Neural crest cell (in vitro differentiated cells): ENCODE measurements at regions not wholly inside any gene's neighbourhood (a gene's known extent, or its start where the extent isn't known, plus 50 kb on each side); places are given as distances from the start of the nearest gene placed in this dataset.

Source experiments
- DNase-seq: peaks from one replicate; pipeline ENCODE4 v3.0.0; 2021; ENCODE audit warnings: low read depth, mixed read lengths, low spot score
- H3K27ac Mint-ChIP-seq: one replicate; pipeline ENCODE4 v1.8.0; 2021; ENCODE audit warnings: mild to moderate bottlenecking, mixed read lengths; ENCODE audit not compliant: unreplicated experiment
- H3K27me3 Mint-ChIP-seq: 2 replicates; pipeline ENCODE4 v1.8.0; 2021; ENCODE audit warnings: low read depth, mild to moderate bottlenecking, mixed read lengths
- H3K36me3 Mint-ChIP-seq: 2 replicates; pipeline ENCODE4 v1.8.0; 2021; ENCODE audit warnings: low read depth, mild to moderate bottlenecking, mixed read lengths
- H3K4me1 Mint-ChIP-seq: 2 replicates; pipeline ENCODE4 v1.8.0; 2021; ENCODE audit warnings: mixed read lengths
- H3K4me3 Mint-ChIP-seq: one replicate; pipeline ENCODE4 v1.8.0; 2021; ENCODE audit warnings: mild to moderate bottlenecking, mixed read lengths
- H3K9me3 Mint-ChIP-seq: 2 replicates; pipeline ENCODE4 v1.8.0; 2021; ENCODE audit warnings: mixed read lengths
- TF ChIP-seq, protein P1 (sequence below): fragments of 200-600 bp; sonication (generic); conservative IDR thresholded peaks from 2 replicates; pipeline ENCODE4 v1.5.0; 2021; ENCODE audit warnings: antibody characterized with exemption, mild to moderate bottlenecking

- H3K27me3 Mint-ChIP-seq, result no peaks in the 10 kb centered on the region
- TF ChIP-seq, protein P1, sequence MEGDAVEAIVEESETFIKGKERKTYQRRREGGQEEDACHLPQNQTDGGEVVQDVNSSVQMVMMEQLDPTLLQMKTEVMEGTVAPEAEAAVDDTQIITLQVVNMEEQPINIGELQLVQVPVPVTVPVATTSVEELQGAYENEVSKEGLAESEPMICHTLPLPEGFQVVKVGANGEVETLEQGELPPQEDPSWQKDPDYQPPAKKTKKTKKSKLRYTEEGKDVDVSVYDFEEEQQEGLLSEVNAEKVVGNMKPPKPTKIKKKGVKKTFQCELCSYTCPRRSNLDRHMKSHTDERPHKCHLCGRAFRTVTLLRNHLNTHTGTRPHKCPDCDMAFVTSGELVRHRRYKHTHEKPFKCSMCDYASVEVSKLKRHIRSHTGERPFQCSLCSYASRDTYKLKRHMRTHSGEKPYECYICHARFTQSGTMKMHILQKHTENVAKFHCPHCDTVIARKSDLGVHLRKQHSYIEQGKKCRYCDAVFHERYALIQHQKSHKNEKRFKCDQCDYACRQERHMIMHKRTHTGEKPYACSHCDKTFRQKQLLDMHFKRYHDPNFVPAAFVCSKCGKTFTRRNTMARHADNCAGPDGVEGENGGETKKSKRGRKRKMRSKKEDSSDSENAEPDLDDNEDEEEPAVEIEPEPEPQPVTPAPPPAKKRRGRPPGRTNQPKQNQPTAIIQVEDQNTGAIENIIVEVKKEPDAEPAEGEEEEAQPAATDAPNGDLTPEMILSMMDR, result no peak
- no peak for DNase-seq
These were observed 396.5 kb upstream of the DSEL start for GRCh38 chr18:67913040-67913439.

GRCh38 chr18:67901573-67901972 lies 385.1 kb upstream of the DSEL start:
- TF ChIP-seq, protein P1, result no peak
- H3K36me3 Mint-ChIP-seq, result no peaks in the 10 kb centered on the region
- H3K4me3 Mint-ChIP-seq, result no peak overlapping the region
- DNase-seq, result no peak
- no peaks in the 10 kb centered on the region for H3K27me3 Mint-ChIP-seq
- no peak overlapping the region for H3K27ac Mint-ChIP-seq
- H3K9me3 Mint-ChIP-seq, result no peaks in the 10 kb centered on the region
- peaks cover 4% of the 10 kb centered on the region for H3K4me1 Mint-ChIP-seq

More at GRCh38 chr18:67913040-67913439, 396.5 kb upstream of the DSEL start:
- Mint-ChIP-seq H3K36me3 (peaks cover 3% of the 10 kb centered on the region), H3K4me3 (no peak overlapping the region), H3K4me1 (peaks cover 6% of the 10 kb centered on the region), H3K9me3 (peaks cover 4% of the 10 kb centered on the region), H3K27ac (no peak overlapping the region)

DNA sequence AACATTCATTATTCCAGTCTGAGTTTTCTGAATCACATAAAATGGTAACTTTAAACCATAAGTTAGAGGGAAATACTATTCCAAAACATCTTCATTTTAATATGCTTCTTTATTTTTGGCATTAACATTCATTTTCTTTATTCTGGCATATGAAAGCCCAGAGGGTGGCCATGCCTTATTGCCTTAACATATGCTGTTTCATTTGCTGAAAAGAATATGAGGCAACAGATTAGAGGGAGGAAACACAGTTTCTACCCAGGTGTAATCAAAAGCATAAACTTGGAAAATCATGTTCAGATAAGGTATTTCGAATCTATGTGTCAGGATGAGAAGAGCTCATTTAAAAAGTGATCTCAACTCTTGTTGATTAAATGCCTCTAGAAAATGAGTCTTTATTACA lies 379.9 kb upstream of the DSEL start:
- DNase-seq, result no peak
- TF ChIP-seq, protein P1, result no peak
- peaks cover 4% of the 10 kb centered on the region for H3K4me1 Mint-ChIP-seq
- no peak overlapping the region for H3K27ac Mint-ChIP-seq
- no peak overlapping the region for H3K4me3 Mint-ChIP-seq
- H3K27me3 Mint-ChIP-seq, result no peaks in the 10 kb centered on the region
- no peaks in the 10 kb centered on the region for H3K9me3 Mint-ChIP-seq
- H3K36me3 Mint-ChIP-seq, result no peaks in the 10 kb centered on the region

DNA sequence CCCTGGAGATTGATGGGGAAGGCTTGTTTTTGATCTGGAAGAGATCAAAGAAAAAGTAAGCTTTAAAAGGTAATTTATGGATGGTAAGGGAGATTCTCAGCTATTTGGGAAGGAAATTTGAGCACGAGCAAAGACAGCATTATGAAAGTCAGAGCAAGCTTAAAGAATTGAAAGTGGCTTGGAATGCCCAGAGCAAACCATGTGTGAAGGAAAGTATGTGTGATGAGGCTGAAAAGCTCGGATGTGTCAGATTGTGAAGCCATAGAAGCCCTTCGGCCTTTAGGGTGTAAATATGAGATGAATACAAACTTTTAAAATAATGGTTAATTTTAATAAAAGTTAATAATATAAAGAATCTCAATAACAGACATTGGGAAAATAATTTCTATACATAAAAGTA lies 377.4 kb upstream of the DSEL start:
- Mint-ChIP-seq H3K27ac (no peak overlapping the region), H3K4me1 (peaks cover 4% of the 10 kb centered on the region), H3K36me3 (no peaks in the 10 kb centered on the region), H3K9me3 (no peaks in the 10 kb centered on the region), H3K27me3 (no peaks in the 10 kb centered on the region), H3K4me3 (no peak overlapping the region)
- TF ChIP-seq, protein P1, result no peak
- no peak for DNase-seq

DNA sequence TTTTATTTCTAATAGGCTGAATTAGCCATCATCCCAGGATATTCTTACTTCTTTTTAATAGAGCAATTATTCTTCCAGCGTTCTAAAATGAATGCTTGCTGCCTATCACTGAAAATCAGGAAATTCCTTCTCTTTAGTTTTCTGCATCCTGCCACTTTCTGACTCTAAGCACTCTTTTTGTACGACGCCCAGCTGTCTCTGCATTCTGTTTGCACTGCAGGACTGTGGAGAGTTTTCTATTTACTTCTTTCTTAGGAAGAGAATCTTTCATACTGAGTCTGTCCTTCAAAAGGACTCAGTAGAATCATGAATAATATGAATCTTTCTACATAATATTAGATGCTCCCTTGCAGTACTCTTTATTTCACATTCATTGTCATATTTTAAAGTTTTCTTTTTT lies 360.4 kb upstream of the DSEL start:
- Mint-ChIP-seq H3K27ac (peak overlapping the region; percentile 54), H3K4me1 (peaks cover 14% of the 10 kb centered on the region), H3K36me3 (no peaks in the 10 kb centered on the region), H3K4me3 (no peak overlapping the region), H3K27me3 (no peaks in the 10 kb centered on the region), H3K9me3 (no peaks in the 10 kb centered on the region)
- TF ChIP-seq, protein P1, result no peak
- DNase-seq, result no peak

DNA sequence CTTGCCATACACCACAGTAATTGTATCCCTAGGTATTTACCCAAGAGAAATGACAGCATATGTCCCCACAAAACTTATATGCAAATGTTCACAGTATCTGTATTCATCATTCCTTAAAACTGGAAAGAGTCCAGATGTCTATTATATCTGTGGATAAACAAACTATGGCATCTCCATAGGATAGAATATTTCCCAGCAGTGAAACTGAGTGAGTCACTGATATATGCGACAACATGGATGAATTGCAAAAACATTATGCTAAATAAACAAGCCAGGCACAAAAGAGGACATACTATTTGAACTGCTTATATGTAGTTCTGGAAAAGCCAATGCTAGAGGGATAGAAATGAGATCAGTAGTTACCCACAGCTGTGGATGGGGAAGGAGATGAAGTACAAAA lies 359.4 kb upstream of the DSEL start:
- Mint-ChIP-seq H3K36me3 (no peaks in the 10 kb centered on the region), H3K27me3 (no peaks in the 10 kb centered on the region), H3K4me1 (peaks cover 14% of the 10 kb centered on the region), H3K9me3 (no peaks in the 10 kb centered on the region), H3K4me3 (no peak overlapping the region), H3K27ac (no peak overlapping the region)
- TF ChIP-seq, protein P1, result no peak
- DNase-seq, result no peak
